GM18519 (cell line): ENCODE measurements at regions not wholly inside any gene's neighbourhood (a gene's known extent, or its start where the extent isn't known, plus 50 kb on each side); places are given as distances from the start of the nearest gene placed in this dataset.
A peak's percentile ranks its signal among the peaks of the same experiment; 100 is the strongest.
"Not testable (repeated sequence)": the region's sequence is repeated elsewhere in the genome, so short reads cannot be mapped to it uniquely, and the experiment has no call there.

Experiments used
- ATAC-seq: cut with Tn5 transposase; IDR thresholded peaks from one replicate; pipeline ENCODE4 v1.9.1; 2021; ENCODE audit warnings: mild to moderate bottlenecking, moderate library complexity; ENCODE audit not compliant: unreplicated experiment, low FRiP score

- not testable (repeated sequence) for ATAC-seq
Observed at GRCh38 chr7:128561116-128561722, 84.7 kb downstream of the METTL2B start.

GRCh38 chr7:128562795-128563194 lies 86.2 kb downstream of the METTL2B start:
- not testable (repeated sequence) for ATAC-seq

GRCh38 chr7:128564123-128564700 lies 87.7 kb downstream of the METTL2B start:
- ATAC-seq: not testable (repeated sequence)

DNA sequence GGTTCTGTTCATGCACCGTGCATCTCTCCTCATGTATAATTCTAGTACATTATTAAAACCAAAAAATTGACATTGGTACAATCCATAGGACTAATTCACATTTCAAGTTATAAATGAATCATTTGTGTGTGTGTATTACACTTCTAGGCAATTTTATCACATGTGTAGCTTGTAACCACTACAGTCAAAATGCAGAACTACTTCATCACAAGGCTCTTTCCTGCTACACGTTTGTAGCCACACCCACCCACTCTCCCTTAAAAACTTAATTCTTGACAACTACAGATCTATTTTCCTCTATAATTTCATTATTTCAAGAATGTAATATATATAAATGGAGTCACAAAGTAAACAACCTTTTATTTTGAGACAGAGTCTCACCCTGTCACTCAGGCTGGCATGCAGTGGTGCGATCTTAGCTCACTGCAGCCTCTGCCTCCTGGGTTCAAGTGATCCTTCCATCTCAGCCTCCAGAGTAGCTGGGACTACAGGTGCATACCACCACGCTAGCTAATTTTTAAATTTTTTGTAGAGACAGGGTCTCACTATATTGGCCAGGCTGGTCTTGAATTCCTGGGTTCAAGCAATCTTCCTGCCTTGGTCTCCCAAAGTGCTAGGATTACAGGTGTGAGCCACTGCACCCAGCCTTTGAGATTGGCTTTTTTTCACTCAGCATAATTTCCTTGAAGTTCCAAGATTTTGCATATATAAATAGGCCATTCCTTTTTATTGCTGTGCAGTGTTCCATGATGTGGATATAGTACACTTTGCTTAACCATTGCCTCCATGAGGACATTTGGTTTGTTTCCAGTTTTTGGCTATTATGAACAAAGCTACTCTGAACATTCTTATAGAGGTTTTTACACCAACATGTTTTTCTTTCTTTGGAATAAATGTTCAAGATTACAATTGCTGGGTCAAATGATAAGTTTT lies 88.7 kb downstream of the METTL2B start:
- not testable (repeated sequence) for ATAC-seq

DNA sequence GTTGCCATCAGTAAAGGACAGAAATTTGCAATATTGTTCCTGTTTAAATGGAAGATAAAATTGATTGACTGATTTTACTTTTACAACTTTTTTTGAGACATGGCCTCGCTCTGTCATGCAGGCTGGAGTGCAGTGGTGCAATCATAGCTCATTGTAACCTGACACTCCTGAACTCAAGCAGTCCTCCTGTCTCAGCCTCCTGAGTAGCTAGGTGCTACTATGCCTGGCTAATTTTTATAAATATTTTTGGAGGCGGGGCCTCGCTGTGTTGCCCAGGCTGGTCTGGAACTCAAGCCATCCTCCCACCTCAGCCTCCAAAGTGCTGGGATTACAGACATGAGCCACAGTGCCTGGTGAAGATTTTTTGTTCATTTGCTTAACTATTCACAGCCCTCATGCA lies 96.8 kb upstream of the GARIN1A start:
- ATAC-seq: not testable (repeated sequence)

DNA sequence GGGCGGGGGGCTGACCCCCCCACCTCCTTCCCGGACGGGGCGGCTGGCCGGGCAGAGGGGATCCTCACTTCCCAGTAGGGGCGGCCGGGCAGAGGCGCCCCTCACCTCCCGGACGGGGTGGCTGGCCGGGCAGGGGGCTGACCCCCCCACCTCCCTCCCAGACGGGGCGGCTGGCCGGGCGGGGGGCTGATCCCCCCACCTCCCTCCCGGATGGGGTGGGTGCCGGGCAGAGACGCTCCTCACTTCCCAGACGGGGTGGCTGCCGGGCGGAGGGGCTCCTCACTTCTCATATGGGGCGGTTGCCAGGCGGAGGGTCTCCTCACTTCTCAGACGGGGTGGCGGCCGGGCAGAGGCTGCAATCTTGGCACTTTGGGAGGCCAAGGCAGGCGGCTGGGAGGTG lies 95.1 kb upstream of the GARIN1A start:
- ATAC-seq: not testable (repeated sequence)

DNA sequence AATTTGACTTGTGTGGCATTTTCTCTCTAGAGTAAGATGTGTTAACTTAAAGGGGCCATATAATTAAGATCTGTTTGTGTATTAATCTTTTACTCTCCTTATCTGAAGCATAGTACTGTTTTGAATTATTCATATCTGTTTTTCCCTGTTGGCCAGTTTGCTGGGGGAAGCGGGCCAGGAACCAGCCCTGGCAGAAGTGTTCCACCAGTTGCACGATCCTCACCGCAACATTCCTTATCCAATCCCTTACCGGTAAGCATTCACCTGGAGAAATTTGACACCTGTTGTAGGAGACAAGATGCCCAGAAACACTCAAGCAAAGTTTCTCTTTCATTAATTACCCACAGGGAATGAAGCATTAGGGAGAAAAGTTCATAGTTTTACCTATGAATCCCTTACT lies 92.2 kb upstream of the GARIN1A start:
- ATAC-seq: not testable (repeated sequence)

DNA sequence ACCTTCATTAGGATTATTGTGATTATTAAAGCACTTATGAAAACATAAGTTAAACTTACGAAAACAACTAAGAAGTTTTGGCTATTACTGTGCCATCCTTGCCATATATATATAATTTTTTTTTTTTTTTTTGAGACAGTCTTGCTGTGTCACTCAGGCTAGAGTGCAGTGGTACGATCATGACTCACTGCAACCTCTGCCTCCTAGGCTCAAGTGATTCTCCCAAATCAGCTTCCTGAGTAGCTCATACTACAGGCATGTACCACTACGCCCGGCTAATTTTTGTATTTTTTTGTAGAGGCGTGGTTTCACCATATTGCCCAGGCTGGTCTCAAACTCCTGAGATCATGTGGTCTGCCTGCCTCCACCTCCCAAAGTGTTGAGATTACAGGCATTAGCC lies 91.0 kb upstream of the GARIN1A start:
- ATAC-seq: not testable (repeated sequence)

GRCh38 chr7:128581825-128582561 lies 90.1 kb upstream of the GARIN1A start:
- ATAC-seq: not testable (repeated sequence)

GRCh38 chr7:128586715-128587114 lies 85.4 kb upstream of the GARIN1A start:
- not testable (repeated sequence) for ATAC-seq

DNA sequence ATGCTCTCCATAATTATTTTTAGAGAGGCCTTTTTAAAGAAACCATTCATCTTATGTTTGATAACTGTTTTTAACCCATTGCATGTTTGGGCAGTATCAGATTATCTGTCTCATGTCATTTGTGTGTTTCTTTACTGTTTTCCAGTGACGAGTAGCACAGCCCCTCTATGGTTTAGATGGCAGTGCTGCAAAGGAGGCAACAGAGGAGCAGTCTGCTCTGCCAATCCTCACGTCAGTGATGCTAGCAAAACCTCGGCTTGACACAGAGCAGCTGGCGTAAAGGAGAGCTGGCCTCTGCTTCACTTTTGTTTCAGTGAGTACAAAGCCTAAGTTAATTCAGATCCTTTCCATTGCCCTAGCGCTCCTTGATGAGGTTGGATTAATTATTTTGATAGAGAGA lies 80.4 kb upstream of the GARIN1A start:
- ATAC-seq: no peak

DNA sequence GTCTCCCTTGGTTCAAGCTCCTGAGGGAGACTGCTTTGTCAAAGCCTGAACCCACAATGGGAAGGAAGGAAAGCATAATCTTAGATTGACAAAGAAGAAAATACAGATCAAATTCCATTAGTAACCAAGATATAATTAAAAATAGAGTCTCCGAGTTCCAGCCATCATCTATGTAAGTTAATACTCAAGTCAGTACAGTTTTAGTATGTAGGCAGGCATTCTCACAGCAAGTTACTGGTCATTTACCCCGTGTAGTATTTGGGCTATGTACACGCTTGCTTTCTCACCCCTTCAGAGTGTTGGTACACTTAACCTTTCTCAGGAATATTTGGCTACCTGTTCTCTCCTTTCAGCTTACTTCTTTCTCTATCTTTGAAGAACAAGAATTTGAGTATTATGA lies 79.9 kb upstream of the GARIN1A start:
- not testable (repeated sequence) for ATAC-seq

DNA sequence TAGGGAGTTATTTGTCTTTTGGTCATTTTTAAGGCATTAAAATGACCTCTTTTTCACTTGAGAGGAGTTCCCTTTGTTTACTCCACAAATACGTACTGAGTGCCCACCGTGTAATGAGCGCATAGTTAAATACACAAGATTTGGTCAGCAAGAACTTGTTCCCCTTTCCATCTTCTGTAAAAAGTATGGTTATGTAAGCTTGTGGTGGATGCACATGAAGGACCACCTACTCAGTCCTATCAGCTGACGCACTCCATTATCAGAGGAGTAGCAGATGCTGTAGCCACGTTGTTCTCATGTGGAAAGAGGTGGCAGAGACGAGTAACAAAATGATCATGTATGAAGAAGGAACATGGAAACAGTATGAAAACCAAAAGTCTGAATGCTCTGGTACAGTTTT lies 78.0 kb upstream of the GARIN1A start:
- ATAC-seq: not testable (repeated sequence)

- ATAC-seq: not testable (repeated sequence)
Observed at GRCh38 chr7:128596336-128597128, 75.6 kb upstream of the GARIN1A start.

DNA sequence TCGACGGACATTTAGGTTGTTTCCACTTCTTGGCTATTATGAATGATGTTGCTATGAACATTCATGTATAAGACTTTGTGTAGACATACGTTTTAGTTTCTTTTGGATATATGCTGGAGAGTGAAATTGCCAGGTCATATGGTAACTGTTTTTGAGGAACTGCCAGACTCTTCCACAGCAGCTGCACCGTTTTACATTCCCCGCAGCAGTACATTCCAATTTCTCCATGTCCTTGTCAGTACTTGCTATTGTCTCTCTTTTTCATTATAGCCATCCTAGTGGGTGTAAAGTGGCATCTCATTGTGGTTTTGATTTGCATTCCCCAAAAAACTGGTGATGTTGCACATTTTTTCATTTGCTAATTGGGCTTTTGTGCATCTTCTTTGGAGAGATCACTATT lies 73.1 kb upstream of the GARIN1A start:
- ATAC-seq: not testable (repeated sequence)

GRCh38 chr7:128608678-128609421 lies 63.2 kb upstream of the GARIN1A start:
- ATAC-seq: peak; percentile 71

DNA sequence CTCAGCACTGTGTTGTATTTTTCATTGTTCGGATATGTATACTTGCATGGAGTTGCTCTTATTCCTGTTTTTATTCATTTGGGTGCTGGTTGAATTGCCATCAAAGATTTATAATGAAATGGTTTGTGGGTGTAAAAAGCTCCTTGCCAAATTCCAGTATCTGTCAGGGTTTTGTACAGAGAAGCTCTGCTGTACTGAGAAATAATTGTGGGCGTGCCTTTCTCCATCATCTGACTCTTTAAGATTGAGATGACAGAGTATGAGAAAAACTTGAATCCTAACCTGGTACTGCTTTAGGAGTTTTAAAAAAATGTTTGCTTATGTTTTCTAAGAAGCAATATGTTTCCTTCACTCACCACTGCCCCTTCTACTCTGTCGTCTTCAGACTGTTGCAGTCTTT lies 58.7 kb upstream of the GARIN1A start:
- ATAC-seq: not testable (repeated sequence)

DNA sequence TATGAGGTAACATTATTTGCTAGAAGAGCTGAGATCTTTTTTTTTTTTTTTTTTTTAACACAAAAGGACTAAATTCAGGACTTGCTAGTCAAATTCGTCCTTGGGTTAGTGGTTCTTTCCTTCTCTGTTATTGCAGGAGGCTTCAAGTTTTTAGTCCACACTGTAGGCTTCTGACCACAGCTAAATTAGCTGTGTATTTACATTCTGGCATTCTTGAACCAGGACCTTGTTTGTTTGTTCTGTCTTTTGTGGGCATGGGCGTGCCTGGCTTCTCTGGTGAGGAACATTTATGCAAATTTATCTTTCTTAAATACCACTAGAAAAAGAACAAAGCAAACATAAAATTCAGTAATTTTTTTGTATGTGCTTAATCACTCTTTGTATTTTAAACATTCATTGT lies 57.3 kb upstream of the GARIN1A start:
- ATAC-seq: not testable (repeated sequence)

DNA sequence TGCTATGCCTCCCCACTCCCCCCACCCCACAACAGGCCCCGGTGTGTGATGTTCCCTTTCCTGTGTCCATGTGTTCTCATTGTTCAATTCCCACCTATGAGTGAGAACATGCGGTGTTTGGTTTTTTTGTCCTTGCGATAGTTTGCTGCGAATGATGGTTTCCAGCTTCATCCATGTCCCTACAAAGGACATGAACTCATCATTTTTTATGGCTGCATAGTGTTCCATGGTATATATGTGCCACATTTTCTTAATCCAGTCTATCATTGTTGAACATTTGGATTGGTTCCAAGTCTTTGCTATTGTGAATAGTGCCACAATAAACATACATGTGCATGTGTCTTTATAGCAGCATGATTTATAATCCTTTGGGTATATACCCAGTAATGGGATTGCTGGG lies 55.3 kb upstream of the GARIN1A start:
- ATAC-seq: not testable (repeated sequence)
